Adrenal gland (tissue), 5 donors: ENCODE measurements at regions not wholly inside any gene's neighbourhood (a gene's known extent, or its start where the extent isn't known, plus 50 kb on each side); places are given as distances from the start of the nearest gene placed in this dataset.

Experiments used
- POLR2A ChIP-seq, 2 donors: fragments of 450-650 bp; IDR thresholded peaks; one replicate each; pipeline ENCODE4 v1.6.1; 2017; ENCODE audit warnings: antibody characterized with exemption in 2 of 2, mild to moderate bottlenecking in 2 of 2, moderate library complexity in 1 of 2
- TF ChIP-seq, protein P1 (sequence below), 6 experiments: fragments of 450-650 bp in 4 of 6; fragments of 200-600 bp in 2 of 6; sonication (generic) in 1 of 6; IDR thresholded peaks; 1 replicate in 5 of 6; 2 replicates in 1 of 6; pipeline versions ENCODE4 v1.5.1 to v1.8.0; 2016 to 2021; ENCODE audit warnings: antibody characterized with exemption in 6 of 6, mild to moderate bottlenecking in 2 of 6, moderate library complexity in 1 of 6
- donor health status: DM: no; HTN: no; CAD: no.

DNA sequence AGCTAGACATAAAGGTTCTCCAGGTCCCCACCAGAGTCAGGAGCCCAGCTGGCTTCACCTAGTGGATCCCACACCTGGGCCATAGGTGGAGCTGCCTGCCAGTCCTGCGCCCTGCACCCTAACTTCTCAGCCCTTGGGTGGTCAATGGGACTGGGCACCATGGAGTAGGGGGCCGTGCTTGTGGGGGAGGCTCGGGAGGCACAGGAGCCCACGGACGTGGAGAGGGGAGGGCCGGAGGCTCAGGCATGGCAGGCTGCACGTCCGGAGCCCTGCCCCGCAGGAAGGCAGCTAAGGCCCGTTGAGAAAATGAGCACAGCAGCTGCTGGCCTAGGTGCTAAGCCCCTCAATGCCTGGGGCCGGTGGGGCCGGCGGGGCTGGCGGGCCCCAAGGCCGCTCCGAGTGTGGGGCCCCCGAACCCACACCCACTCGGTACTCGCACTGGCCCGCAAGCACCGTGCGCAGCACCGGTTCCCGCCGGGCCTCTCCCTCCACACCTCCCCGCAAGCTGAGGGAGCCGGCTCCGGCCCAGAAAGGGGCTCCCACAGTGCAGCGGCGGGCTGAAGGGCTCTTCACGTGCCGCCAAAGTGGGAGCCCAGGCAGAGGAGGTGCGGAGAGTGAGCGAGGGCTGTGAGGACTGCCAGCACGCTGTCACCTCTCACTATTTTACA is 291.1 kb downstream of the KLHL4 start:
- TF ChIP-seq, protein P1, sequence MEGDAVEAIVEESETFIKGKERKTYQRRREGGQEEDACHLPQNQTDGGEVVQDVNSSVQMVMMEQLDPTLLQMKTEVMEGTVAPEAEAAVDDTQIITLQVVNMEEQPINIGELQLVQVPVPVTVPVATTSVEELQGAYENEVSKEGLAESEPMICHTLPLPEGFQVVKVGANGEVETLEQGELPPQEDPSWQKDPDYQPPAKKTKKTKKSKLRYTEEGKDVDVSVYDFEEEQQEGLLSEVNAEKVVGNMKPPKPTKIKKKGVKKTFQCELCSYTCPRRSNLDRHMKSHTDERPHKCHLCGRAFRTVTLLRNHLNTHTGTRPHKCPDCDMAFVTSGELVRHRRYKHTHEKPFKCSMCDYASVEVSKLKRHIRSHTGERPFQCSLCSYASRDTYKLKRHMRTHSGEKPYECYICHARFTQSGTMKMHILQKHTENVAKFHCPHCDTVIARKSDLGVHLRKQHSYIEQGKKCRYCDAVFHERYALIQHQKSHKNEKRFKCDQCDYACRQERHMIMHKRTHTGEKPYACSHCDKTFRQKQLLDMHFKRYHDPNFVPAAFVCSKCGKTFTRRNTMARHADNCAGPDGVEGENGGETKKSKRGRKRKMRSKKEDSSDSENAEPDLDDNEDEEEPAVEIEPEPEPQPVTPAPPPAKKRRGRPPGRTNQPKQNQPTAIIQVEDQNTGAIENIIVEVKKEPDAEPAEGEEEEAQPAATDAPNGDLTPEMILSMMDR (IDR thresholded peaks at IDR 0.05), result no peak
- no peak for TF ChIP-seq POLR2A (IDR thresholded peaks at IDR 0.05)
